ENCODE measurements at regions not wholly inside any gene's neighbourhood (a gene's known extent, or its start where the extent isn't known, plus 50 kb on each side); places are given as distances from the start of the nearest gene placed in this dataset.

GRCh38 chr22:49128874-49129273 lies 698.8 kb downstream of the BRD1 start (continued):
- TF ChIP-seq PATZ1 (CRISPR knock-in tag; IDR thresholded peaks at IDR 0.05; ENCODE audit: borderline replicate concordance) (no peak), BACH2 (CRISPR knock-in tag; IDR thresholded peaks at IDR 0.05; ENCODE audit: borderline replicate concordance) (no peak), ZNF565 (CRISPR knock-in tag; conservative IDR thresholded peaks at IDR 0.05; ENCODE audit: low read depth) (no peak), TOX (CRISPR knock-in tag; IDR thresholded peaks at IDR 0.05; ENCODE audit: borderline replicate concordance) (no peak), SNAI2 (CRISPR knock-in tag; IDR thresholded peaks at IDR 0.05) (no peak), ZNF70 (CRISPR knock-in tag; IDR thresholded peaks at IDR 0.05) (no peak)

- TF ChIP-seq TSHZ2 (CRISPR knock-in tag; IDR thresholded peaks at IDR 0.05) = no peak
- no peak for TF ChIP-seq ZNF70 (CRISPR knock-in tag; IDR thresholded peaks at IDR 0.05)
- TF ChIP-seq ISL1 (CRISPR knock-in tag; IDR thresholded peaks at IDR 0.05) = no peak
- no peak for TF ChIP-seq TCF4 (CRISPR knock-in tag; IDR thresholded peaks at IDR 0.05; ENCODE audit: borderline replicate concordance)
- no peak for TF ChIP-seq CREB5 (CRISPR knock-in tag; IDR thresholded peaks at IDR 0.05; ENCODE audit: low read depth)
- no peak for TF ChIP-seq CSRNP3 (CRISPR knock-in tag; IDR thresholded peaks at IDR 0.05)
- no peak for ATAC-seq
Measured at GRCh38 chr22:49124608-49125007, 703.1 kb downstream of the BRD1 start.

- no peak for ATAC-seq
- TF ChIP-seq BACH2 (CRISPR knock-in tag; IDR thresholded peaks at IDR 0.05; ENCODE audit: borderline replicate concordance) = no peak
- TF ChIP-seq ISL1 (CRISPR knock-in tag; IDR thresholded peaks at IDR 0.05) = no peak
- no peak for TF ChIP-seq PPARA (CRISPR knock-in tag; IDR thresholded peaks at IDR 0.05; ENCODE audit: borderline replicate concordance)
- TF ChIP-seq TSHZ2 (CRISPR knock-in tag; IDR thresholded peaks at IDR 0.05) = no peak
- no peak for TF ChIP-seq ARNTL (CRISPR knock-in tag; IDR thresholded peaks at IDR 0.05; ENCODE audit: borderline replicate concordance, low read depth)
- TF ChIP-seq CSDC2 (CRISPR knock-in tag; IDR thresholded peaks at IDR 0.05) = no peak
- no peak for TF ChIP-seq TOX (CRISPR knock-in tag; IDR thresholded peaks at IDR 0.05; ENCODE audit: borderline replicate concordance)
- TF ChIP-seq PATZ1 (CRISPR knock-in tag; IDR thresholded peaks at IDR 0.05; ENCODE audit: borderline replicate concordance) = no peak
- no peak for TF ChIP-seq ZNF565 (CRISPR knock-in tag; conservative IDR thresholded peaks at IDR 0.05; ENCODE audit: low read depth)
- no peak for TF ChIP-seq ZNF8 (CRISPR knock-in tag; IDR thresholded peaks at IDR 0.05)
Measured at GRCh38 chr22:49123621-49124192, 704.0 kb downstream of the BRD1 start.

Measured in SK-N-SH treated with all-trans-retinoic acid at 6 μM for 48 hours (cell line).